GM21381 (cell line): ENCODE measurements at regions not wholly inside any gene's neighbourhood (a gene's known extent, or its start where the extent isn't known, plus 50 kb on each side); places are given as distances from the start of the nearest gene placed in this dataset.

Source experiments
- ATAC-seq: cut with Tn5 transposase; IDR thresholded peaks from one replicate; pipeline ENCODE4 v1.9.1; 2021; ENCODE audit warnings: mild to moderate bottlenecking, moderate library complexity; ENCODE audit not compliant: unreplicated experiment

DNA sequence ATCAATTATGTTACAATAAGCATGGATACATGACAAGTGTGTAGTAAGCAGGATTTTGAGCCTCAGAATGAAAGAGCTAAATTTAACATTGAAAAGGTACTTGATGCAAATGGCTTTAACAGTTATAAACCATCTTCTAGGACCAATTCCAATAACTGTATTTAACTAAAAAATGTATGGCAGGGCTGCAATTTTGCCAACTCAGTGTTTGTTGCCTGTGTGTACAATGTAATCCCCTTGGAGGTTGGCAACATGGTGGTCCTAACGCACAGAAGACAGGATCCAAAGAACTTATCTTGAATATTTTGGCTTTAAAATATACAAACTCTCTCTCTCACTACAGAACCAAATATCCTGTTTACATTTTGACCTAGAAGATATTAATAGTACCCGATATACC, 2314.1 kb downstream of the LRRC4C start:
- no peak for ATAC-seq

- ATAC-seq = no peak
Measured at GRCh38 chr11:39144351-39145130, 2314.9 kb downstream of the LRRC4C start.

DNA sequence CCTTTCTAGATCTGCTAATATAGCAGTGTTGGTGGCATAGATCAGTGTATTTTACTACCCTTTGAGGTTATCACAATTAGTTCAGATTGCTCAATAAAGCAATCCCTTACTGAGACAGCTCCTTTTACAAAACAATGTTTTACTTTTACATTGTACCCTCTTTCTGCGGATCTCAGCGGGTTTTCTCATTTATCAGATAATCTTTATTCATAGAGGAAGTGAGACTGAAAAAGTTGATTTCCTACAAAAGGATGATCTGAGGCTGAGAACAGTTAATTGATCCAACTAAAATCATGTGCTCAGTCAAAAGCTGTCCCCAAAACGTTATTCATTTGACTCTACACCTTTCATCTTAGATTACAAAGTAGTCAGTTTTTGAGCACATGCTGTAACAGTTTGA, 2319.9 kb downstream of the LRRC4C start:
- ATAC-seq = no peak

GRCh38 chr11:39120890-39121289, 2338.6 kb downstream of the LRRC4C start:
- no peak for ATAC-seq

DNA sequence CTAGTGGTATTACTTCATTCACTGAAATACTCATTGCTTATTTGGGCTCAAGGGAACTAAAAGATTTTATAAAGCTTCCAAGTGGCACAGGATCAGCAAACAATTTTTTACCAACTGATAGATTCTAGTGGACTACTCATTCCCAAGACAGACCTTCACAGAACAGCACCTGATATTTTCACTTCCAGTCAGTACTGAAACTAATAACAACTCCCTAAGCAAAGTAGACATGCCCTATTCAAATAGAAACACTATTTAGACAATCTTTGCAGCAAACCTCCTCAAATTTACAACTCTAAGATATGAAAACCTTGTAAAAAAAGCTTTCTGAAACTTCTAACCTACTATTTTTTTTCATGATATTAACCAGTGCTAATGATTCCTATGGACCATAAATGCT, 2345.8 kb downstream of the LRRC4C start:
- ATAC-seq = no peak

DNA sequence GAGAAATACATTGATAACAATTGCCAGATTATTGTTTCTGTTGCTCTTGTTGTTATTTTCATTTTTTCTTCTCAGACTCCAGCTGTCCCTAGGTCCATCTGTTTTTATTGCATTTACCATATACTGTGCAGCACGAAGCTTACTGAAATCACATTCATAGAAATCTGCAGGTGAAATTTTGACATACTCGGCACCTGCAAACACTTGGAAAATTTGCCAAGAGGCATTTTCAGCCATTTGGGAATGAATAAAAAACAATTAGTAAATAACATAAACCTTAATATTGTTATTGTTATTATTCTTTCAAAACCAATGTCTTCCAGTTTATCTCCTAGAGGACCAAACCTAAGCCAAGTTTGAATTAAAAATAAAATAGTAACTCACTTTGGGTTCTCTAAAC, 2357.2 kb downstream of the LRRC4C start:
- ATAC-seq = no peak

GRCh38 chr11:39078465-39078864, 2381.0 kb downstream of the LRRC4C start:
- ATAC-seq = no peak

GRCh38 chr11:39037611-39038010, 2421.8 kb downstream of the LRRC4C start:
- no peak for ATAC-seq

- no peak for ATAC-seq
Measured at GRCh38 chr11:39036021-39036420, 2423.4 kb downstream of the LRRC4C start.

- no peak for ATAC-seq
Measured at GRCh38 chr11:39021539-39021938, 2423.5 kb upstream of the RAG2 start.

DNA sequence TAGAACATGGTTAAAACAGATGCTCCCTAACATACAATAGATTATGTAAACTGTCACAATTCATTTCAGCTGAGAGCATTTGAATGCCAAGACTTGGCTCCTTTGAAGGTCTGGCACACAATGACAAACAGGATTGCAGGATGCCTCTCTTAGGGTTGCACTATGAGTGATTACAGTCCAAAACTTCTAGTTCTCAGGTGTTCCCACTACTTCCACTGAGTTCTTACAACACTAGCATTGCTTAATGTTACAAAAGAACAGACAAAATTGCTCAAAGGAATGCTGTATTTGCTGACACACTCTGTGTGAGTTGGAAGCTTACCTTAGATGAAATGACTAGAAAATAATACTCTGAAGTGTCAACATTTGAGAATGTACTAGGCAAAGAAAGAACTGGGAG, 2413.8 kb upstream of the RAG2 start:
- ATAC-seq = no peak

- ATAC-seq = no peak
Measured at GRCh38 chr11:38990841-38991240, 2392.8 kb upstream of the RAG2 start.

- ATAC-seq = no peak
Measured at GRCh38 chr11:38990139-38990538, 2392.1 kb upstream of the RAG2 start.

- no peak for ATAC-seq
Measured at GRCh38 chr11:38988908-38989307, 2390.9 kb upstream of the RAG2 start.

DNA sequence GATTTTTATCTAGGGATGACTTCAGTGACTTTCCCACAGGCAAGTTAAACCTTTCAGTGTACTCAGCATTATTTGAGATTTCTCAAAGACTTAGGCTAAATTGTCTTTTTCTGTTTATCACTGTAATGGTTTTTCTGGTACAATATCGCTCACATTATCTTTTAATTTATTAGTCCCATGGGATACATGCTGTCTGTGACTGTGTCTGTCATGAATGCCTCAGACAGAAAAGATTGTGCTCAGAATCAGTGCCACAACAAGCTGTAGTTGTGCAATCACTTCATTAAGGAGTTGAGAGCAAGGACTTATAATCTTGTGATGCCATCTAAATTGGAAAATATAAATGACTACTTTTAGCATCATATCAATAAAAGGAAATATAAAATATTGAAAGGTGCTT, 2374.2 kb upstream of the RAG2 start:
- no peak for ATAC-seq

DNA sequence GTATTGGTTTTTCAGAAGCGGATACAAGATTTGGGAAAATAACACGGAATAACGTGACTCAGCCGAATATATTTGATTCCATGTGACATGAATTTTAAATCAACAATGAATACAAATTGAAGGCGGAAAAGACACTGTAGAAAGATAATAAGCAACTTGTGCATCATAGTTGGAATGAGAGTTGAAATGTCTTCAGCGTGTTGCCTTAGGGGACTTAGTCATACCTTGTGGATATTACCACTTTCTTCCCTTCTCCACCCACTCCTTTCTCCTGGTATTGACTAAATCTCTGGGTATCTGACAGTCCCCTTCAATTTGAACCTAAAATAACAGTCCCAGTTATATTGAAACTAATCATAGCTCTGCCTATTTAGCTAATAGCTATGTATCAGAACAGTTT, 2373.1 kb upstream of the RAG2 start:
- ATAC-seq = no peak

- no peak for ATAC-seq
Measured at GRCh38 chr11:38968951-38969350, 2370.9 kb upstream of the RAG2 start.

- no peak for ATAC-seq
Measured at GRCh38 chr11:38952698-38953097, 2354.7 kb upstream of the RAG2 start.

DNA sequence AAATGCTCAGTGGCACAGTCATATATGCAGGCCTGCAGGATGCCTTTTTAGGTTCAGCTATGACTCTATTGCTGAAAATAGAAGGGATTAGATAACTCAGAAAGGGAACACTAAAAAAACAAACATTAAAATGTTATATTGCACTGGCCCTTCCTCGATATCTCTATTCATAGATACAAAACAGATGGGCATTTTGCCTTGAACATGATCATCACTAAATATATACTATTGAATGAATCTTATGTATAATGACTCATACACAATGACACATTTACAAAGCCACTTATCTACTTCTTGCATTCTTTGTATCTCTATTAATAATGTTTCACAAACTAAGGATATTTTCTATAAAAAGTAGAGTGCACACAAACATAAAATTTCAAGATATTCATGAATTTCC, 2352.8 kb upstream of the RAG2 start:
- ATAC-seq = no peak

DNA sequence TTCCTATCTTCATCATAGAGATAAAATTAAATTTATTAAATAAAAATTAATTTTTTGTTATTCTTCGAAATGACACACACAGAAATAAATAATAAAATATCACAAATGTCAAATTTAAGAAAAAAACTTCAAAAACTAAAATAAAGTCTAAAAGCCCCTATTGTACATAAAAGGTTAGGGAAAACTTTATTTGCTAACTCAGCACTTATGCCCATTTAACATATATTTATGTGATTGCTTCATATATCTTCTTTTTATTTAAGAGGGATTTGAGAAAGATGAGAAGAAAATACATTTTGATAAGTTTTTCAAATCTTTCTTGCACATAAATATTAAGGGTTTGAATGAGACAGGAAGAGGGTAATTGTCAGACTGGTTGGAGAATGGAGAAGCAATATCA, 2350.4 kb upstream of the RAG2 start:
- no peak for ATAC-seq

DNA sequence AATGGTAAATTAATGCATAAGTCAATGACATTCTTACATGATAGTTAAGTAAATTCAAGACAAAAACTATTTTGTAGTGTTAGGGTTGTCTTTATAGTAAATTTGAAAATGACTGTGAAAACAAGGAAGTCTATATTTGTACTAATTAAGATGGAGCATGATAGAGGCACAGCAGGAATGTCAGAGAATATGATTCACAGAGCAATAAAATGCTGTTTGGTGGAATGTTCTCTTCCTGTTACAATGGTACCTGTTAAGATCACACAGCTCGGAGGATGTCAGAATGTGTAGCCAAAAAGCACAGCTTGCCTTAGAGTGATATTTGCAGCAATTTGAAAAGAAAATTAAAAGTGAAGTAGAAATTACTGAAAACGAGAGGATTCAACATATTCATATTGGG, 2339.7 kb upstream of the RAG2 start:
- ATAC-seq = no peak

GRCh38 chr11:38935941-38936340, 2337.9 kb upstream of the RAG2 start:
- no peak for ATAC-seq

DNA sequence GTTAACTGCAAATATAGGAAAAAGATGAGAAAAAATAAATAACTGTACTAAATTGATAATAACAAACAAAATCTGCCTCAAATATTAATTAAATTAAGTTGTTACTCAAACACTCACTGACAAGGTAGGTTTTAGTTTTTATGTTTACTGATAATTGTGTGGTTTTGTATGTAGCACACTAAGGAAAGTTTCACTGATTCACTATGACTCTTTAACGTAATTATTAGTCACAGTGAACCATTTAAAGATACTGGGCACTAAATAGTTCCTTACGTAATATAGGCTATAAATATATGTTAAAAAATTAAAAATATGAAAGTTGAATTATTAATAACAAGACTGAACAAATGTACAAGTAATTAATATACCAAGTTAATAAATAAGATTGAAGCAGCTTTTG, 2330.0 kb upstream of the RAG2 start:
- no peak for ATAC-seq
